ENCODE measurements at regions not wholly inside any gene's neighbourhood (a gene's known extent, or its start where the extent isn't known, plus 50 kb on each side); places are given as distances from the start of the nearest gene placed in this dataset.
"Not testable (repeated sequence)": the region's sequence is repeated elsewhere in the genome, so short reads cannot be mapped to it uniquely, and the experiment has no call there.

DNA sequence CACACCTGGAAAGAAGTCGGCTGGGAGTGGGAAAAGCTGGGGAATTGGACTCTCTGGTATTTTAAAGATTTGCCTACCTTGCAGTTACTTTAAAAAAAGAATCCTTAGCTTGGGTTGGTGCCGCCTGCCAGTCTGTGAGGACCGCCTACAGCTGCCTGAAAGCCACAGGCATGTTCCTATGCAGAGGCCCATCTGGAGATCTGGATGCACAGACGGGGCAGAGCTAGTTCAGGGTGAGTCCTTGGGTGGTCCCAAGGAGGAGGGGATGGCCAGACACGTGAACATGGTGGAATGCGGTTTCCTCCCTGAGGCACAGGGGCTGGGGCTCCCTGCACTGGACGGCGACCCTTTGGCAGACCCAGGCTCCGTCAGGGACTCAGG is 113.2 kb upstream of the IQSEC1 start:
- DNase-seq, result no peak
- Histone ChIP-seq H2AFZ (ENCODE audit: low read length) (no peak overlapping the region), H3K9ac (ENCODE audit: low read length) (no peak overlapping the region), H3K27me3 (replicated peaks; ENCODE audit: insufficient read depth, low read length) (no peaks in the 10 kb centered on the region), H3K4me1 (ENCODE audit: low read length) (no peaks in the 10 kb centered on the region), H3K9me2 (replicated peaks; ENCODE audit: insufficient read depth, low read length) (no peaks in the 10 kb centered on the region), H3K27ac (ENCODE audit: low read length) (no peak overlapping the region), H3F3A (ENCODE audit: insufficient read depth, low read length) (no peaks in the 10 kb centered on the region), H4K20me1 (ENCODE audit: insufficient read depth, low read length) (no peaks in the 10 kb centered on the region), H3K79me2 (ENCODE audit: low read length) (no peaks in the 10 kb centered on the region), H3K9me3 (replicated peaks; ENCODE audit: insufficient read depth, low read length) (no peaks in the 10 kb centered on the region), H3K36me3 (replicated peaks; ENCODE audit: insufficient read depth, low read length) (no peaks in the 10 kb centered on the region), H3K4me3 (ENCODE audit: low read length) (no peak overlapping the region), H3K4me2 (ENCODE audit: low read depth, low read length) (no peak overlapping the region)
- no peak for TF ChIP-seq EZH2 (optimal IDR thresholded peaks at IDR 0.05; ENCODE audit: low read depth, low read length)
- TF ChIP-seq EZH2phosphoT487 (IDR thresholded peaks at IDR 0.05; ENCODE audit: low read length), result no peak
- TF ChIP-seq, protein P1, sequence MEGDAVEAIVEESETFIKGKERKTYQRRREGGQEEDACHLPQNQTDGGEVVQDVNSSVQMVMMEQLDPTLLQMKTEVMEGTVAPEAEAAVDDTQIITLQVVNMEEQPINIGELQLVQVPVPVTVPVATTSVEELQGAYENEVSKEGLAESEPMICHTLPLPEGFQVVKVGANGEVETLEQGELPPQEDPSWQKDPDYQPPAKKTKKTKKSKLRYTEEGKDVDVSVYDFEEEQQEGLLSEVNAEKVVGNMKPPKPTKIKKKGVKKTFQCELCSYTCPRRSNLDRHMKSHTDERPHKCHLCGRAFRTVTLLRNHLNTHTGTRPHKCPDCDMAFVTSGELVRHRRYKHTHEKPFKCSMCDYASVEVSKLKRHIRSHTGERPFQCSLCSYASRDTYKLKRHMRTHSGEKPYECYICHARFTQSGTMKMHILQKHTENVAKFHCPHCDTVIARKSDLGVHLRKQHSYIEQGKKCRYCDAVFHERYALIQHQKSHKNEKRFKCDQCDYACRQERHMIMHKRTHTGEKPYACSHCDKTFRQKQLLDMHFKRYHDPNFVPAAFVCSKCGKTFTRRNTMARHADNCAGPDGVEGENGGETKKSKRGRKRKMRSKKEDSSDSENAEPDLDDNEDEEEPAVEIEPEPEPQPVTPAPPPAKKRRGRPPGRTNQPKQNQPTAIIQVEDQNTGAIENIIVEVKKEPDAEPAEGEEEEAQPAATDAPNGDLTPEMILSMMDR (IDR thresholded peaks at IDR 0.05; ENCODE audit: low read length), result no peak

DNA sequence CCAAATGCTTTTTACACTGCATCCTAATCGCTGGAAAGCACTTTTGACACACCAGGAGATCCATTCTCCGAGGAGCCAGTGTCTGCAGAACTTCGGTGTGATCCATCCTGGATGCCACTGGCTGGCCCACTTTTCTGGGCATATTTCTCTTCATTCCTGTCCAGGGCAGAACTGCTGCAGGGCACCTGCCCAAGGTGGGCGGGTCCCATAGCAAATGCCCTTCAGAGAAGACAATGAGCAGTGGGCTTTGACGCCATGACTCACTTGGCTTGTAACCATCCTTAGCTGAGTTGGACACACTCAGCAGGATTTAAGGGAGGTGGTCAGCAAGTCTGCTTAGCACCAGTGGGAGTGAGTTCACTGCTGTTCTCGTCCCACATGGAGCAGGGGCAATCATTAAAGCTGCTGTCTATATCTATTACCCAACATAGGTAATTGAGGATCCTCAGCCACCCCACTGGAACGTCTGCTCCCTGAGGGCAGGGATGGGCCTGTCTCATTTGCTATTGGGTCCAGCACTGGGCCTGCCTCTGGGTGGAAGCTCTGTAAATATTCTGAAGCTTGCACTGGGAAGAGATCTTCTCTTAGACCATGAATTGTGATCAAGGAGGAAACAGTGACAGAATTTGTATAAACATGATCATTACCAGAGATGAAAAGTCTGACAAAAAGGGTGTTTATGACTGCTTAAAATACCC is 112.7 kb upstream of the IQSEC1 start:
- H3K4me3 ChIP-seq (ENCODE audit: low read length), result no peak overlapping the region
- no peak overlapping the region for H3K27ac ChIP-seq (ENCODE audit: low read length)
- no peaks in the 10 kb centered on the region for H3K36me3 ChIP-seq (replicated peaks; ENCODE audit: insufficient read depth, low read length)
- no peaks in the 10 kb centered on the region for H3K79me2 ChIP-seq (ENCODE audit: low read length)
- no peaks in the 10 kb centered on the region for H3F3A ChIP-seq (ENCODE audit: insufficient read depth, low read length)
- H3K9ac ChIP-seq (ENCODE audit: low read length), result no peak overlapping the region
- H2AFZ ChIP-seq (ENCODE audit: low read length), result no peak overlapping the region
- H3K27me3 ChIP-seq (replicated peaks; ENCODE audit: insufficient read depth, low read length), result no peaks in the 10 kb centered on the region
- H3K9me2 ChIP-seq (replicated peaks; ENCODE audit: insufficient read depth, low read length), result no peaks in the 10 kb centered on the region
- H3K4me1 ChIP-seq (ENCODE audit: low read length), result no peaks in the 10 kb centered on the region
- no peak overlapping the region for H3K4me2 ChIP-seq (ENCODE audit: low read depth, low read length)
- H3K9me3 ChIP-seq (replicated peaks; ENCODE audit: insufficient read depth, low read length), result no peaks in the 10 kb centered on the region
- DNase-seq, result no peak
- H4K20me1 ChIP-seq (ENCODE audit: insufficient read depth, low read length), result no peaks in the 10 kb centered on the region
- TF ChIP-seq EZH2 (optimal IDR thresholded peaks at IDR 0.05; ENCODE audit: low read depth, low read length) (no peak), EZH2phosphoT487 (IDR thresholded peaks at IDR 0.05; ENCODE audit: low read length) (no peak)
- TF ChIP-seq, protein P1 (IDR thresholded peaks at IDR 0.05; ENCODE audit: low read length), result no peak

- not testable (repeated sequence) for H3K4me3 ChIP-seq (ENCODE audit: low read length); H3F3A ChIP-seq (ENCODE audit: insufficient read depth, low read length); H3K27ac ChIP-seq (ENCODE audit: low read length); H2AFZ ChIP-seq (ENCODE audit: low read length); H3K79me2 ChIP-seq (ENCODE audit: low read length); H3K9me3 ChIP-seq (replicated peaks; ENCODE audit: insufficient read depth, low read length); H4K20me1 ChIP-seq (ENCODE audit: insufficient read depth, low read length); H3K9ac ChIP-seq (ENCODE audit: low read length); H3K4me1 ChIP-seq (ENCODE audit: low read length); H3K27me3 ChIP-seq (replicated peaks; ENCODE audit: insufficient read depth, low read length); H3K36me3 ChIP-seq (replicated peaks; ENCODE audit: insufficient read depth, low read length); DNase-seq; H3K9me2 ChIP-seq (replicated peaks; ENCODE audit: insufficient read depth, low read length); H3K4me2 ChIP-seq (ENCODE audit: low read depth, low read length)
These were observed 106.5 kb upstream of the IQSEC1 start for GRCh38 chr3:13179582-13180210.

DNA sequence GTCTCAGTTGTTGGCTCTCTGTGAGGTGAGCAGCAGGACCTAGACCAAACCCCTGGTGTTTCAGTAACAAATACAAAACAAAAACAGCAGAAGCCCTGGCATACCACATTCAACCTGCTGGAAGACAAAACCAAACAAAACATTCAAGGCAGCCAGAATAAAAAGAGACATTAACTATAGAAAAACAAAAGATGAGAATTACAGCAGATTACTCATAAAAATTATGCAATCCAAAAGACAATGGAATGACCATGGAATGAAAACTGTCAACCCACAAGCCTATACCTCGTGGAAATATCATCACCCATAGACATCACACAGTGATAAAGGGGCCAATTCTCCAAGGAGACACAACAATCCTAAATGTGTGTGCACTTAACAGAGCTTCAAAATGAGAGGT is 106.0 kb upstream of the IQSEC1 start:
- no peak for DNase-seq
- no peaks in the 10 kb centered on the region for H4K20me1 ChIP-seq (ENCODE audit: insufficient read depth, low read length)
- H3K9me2 ChIP-seq (replicated peaks; ENCODE audit: insufficient read depth, low read length), result no peaks in the 10 kb centered on the region
- no peaks in the 10 kb centered on the region for H3K27me3 ChIP-seq (replicated peaks; ENCODE audit: insufficient read depth, low read length)
- no peak overlapping the region for H3K4me3 ChIP-seq (ENCODE audit: low read length)
- H3K9me3 ChIP-seq (replicated peaks; ENCODE audit: insufficient read depth, low read length), result no peaks in the 10 kb centered on the region
- H3K79me2 ChIP-seq (ENCODE audit: low read length), result no peaks in the 10 kb centered on the region
- no peaks in the 10 kb centered on the region for H3K4me1 ChIP-seq (ENCODE audit: low read length)
- H3F3A ChIP-seq (ENCODE audit: insufficient read depth, low read length), result no peaks in the 10 kb centered on the region
- no peak overlapping the region for H3K4me2 ChIP-seq (ENCODE audit: low read depth, low read length)
- TF ChIP-seq EZH2phosphoT487 (IDR thresholded peaks at IDR 0.05; ENCODE audit: low read length) (no peak), EZH2 (optimal IDR thresholded peaks at IDR 0.05; ENCODE audit: low read depth, low read length) (no peak)
- TF ChIP-seq, protein P1 (IDR thresholded peaks at IDR 0.05; ENCODE audit: low read length), result no peak
- H3K36me3 ChIP-seq (replicated peaks; ENCODE audit: insufficient read depth, low read length), result no peaks in the 10 kb centered on the region
- H3K27ac ChIP-seq (ENCODE audit: low read length), result no peak overlapping the region
- no peak overlapping the region for H3K9ac ChIP-seq (ENCODE audit: low read length)
- H2AFZ ChIP-seq (ENCODE audit: low read length), result no peak overlapping the region
